ENCODE measurements at regions not wholly inside any gene's neighbourhood (a gene's known extent, or its start where the extent isn't known, plus 50 kb on each side); places are given as distances from the start of the nearest gene placed in this dataset.

- TF ChIP-seq, protein P1, sequence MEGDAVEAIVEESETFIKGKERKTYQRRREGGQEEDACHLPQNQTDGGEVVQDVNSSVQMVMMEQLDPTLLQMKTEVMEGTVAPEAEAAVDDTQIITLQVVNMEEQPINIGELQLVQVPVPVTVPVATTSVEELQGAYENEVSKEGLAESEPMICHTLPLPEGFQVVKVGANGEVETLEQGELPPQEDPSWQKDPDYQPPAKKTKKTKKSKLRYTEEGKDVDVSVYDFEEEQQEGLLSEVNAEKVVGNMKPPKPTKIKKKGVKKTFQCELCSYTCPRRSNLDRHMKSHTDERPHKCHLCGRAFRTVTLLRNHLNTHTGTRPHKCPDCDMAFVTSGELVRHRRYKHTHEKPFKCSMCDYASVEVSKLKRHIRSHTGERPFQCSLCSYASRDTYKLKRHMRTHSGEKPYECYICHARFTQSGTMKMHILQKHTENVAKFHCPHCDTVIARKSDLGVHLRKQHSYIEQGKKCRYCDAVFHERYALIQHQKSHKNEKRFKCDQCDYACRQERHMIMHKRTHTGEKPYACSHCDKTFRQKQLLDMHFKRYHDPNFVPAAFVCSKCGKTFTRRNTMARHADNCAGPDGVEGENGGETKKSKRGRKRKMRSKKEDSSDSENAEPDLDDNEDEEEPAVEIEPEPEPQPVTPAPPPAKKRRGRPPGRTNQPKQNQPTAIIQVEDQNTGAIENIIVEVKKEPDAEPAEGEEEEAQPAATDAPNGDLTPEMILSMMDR (conservative IDR thresholded peaks at IDR 0.05), result no peak
- TF ChIP-seq EZH2 (IDR thresholded peaks at IDR 0.05; ENCODE audit: low read depth), result no peak
These were observed 62.4 kb downstream of the ARL6IP4 start for GRCh38 chr12:123042833-123043232.
